ENCODE measurements at regions not wholly inside any gene's neighbourhood (a gene's known extent, or its start where the extent isn't known, plus 50 kb on each side); places are given as distances from the start of the nearest gene placed in this dataset.
A peak's percentile ranks its signal among the peaks of the same experiment; 100 is the strongest.

GRCh38 chr12:9381619-9382018 is 173.4 kb upstream of the PZP start:
- no peaks in the 10 kb centered on the region for H3K9me1 ChIP-seq (ENCODE audit: insufficient read depth, low read length)
- no peak overlapping the region for H3K14ac ChIP-seq (replicated peaks; ENCODE audit: low read depth, low read length)
- no peak overlapping the region for H2BK120ac ChIP-seq (ENCODE audit: low read depth, low read length)
- no CpG with 5 or more reads among the region's 2 CpGs for WGBS, 2 experiments (ENCODE audit: extremely low coverage in 2 of 2, insufficient read length in 1 of 2)
- CTCF ChIA-PET: no interaction called here
- H3K4me1 ChIP-seq (ENCODE audit: control insufficient read depth, insufficient read depth, low read length): no peaks in the 10 kb centered on the region
- intact Hi-C loops (cut with micrococcal nuclease) (no loop called here), dilution Hi-C loops (cut with HindIII; ENCODE audit: low sequenced_read_pairs, unreplicated experiment) (no loop called here), in situ Hi-C loops (cut with MboI; ENCODE audit: low sequenced_read_pairs) (no loop called here)
- no peaks in the 10 kb centered on the region for H3K9me3 ChIP-seq (ENCODE audit: control insufficient read depth, insufficient read depth, low read length)
- no peak overlapping the region for H4K91ac ChIP-seq (ENCODE audit: insufficient read depth, low read depth, low read length)
- H3K18ac ChIP-seq (ENCODE audit: low read depth, low read length): no peak overlapping the region
- no peak overlapping the region for H3K56ac ChIP-seq (ENCODE audit: extremely low read depth, insufficient read depth, low read length)
- no peaks in the 10 kb centered on the region for H3K36me3 ChIP-seq (ENCODE audit: control insufficient read depth, insufficient read depth, low read length)
- H3K23ac ChIP-seq (ENCODE audit: low read depth, low read length): no peak overlapping the region
- no peak overlapping the region for H4K8ac ChIP-seq (ENCODE audit: low read depth in 2 of 2, low read length in 2 of 2)
- H3K27me3 ChIP-seq (ENCODE audit: control insufficient read depth, insufficient read depth, low read length): peaks cover 5% of the 10 kb centered on the region; the same call in 1 of the 2 replicates
- H3K9ac ChIP-seq (ENCODE audit: low read depth, low read length): no peak overlapping the region
- H2BK5ac ChIP-seq (ENCODE audit: low read depth, low read length, poor library complexity, severe bottlenecking): no peak overlapping the region
- H3K79me1 ChIP-seq (ENCODE audit: low read depth in 1 of 2, low read length in 2 of 2): no peaks in the 10 kb centered on the region
- H2AK9ac ChIP-seq (replicated peaks; ENCODE audit: low read depth, low read length, poor library complexity): no peak overlapping the region
- ATAC-seq (ENCODE audit: low read depth): no peak
- H3K4me3 ChIP-seq (ENCODE audit: insufficient read depth, low read depth, low read length): no peak overlapping the region
- no peak overlapping the region for H2AFZ ChIP-seq (replicated peaks; ENCODE audit: low read length, poor library complexity)
- H4K5ac ChIP-seq (ENCODE audit: low read depth, low read length): no peak overlapping the region
- H3K4me2 ChIP-seq (ENCODE audit: low read depth, low read length): no peak overlapping the region
- H2BK20ac ChIP-seq (ENCODE audit: low read depth, low read length): no peak overlapping the region
- no peak for DNase-seq
- no peak overlapping the region for H2AK5ac ChIP-seq (ENCODE audit: low read depth, low read length)
- no peak overlapping the region for H3K27ac ChIP-seq (ENCODE audit: insufficient read depth, low read length)
- no peak overlapping the region for H2BK15ac ChIP-seq (ENCODE audit: low read depth, low read length)
- no peaks in the 10 kb centered on the region for H4K20me1 ChIP-seq (ENCODE audit: insufficient read depth, low read length)
- POLR2A ChIA-PET (ENCODE audit: unreplicated experiment): no interaction called here
- no peak overlapping the region for H3K4ac ChIP-seq (ENCODE audit: low read depth, low read length)
- BruUV-seq (replicated peaks): no TSS peak
- TF ChIP-seq NFE2L2 (IDR thresholded peaks at IDR 0.05; ENCODE audit: low read depth, low read length) (no peak), CEBPB (IDR thresholded peaks at IDR 0.05; ENCODE audit: low read depth, low read length) (peak; percentile 49)
